OCI-LY1 (cell line): ENCODE measurements at regions not wholly inside any gene's neighbourhood (a gene's known extent, or its start where the extent isn't known, plus 50 kb on each side); places are given as distances from the start of the nearest gene placed in this dataset.

Experiments
- EZH2 ChIP-seq: fragments of 200-600 bp; sonication (generic), shearing (Covaris generic); IDR thresholded peaks from 2 replicates; pipeline ENCODE4 v1.8.0; 2017; ENCODE audit warnings: borderline replicate concordance, mixed run types, mild to moderate bottlenecking, antibody characterized with exemption, low read length, moderate library complexity, mixed read lengths
- TF ChIP-seq, protein P1 (sequence below): fragments of 200-600 bp; sonication (generic), shearing (Covaris generic); IDR thresholded peaks from 2 replicates; pipeline ENCODE4 v1.5.1; 2017; ENCODE audit warnings: mild to moderate bottlenecking, antibody characterized with exemption, low read length, moderate library complexity, mixed read lengths

DNA sequence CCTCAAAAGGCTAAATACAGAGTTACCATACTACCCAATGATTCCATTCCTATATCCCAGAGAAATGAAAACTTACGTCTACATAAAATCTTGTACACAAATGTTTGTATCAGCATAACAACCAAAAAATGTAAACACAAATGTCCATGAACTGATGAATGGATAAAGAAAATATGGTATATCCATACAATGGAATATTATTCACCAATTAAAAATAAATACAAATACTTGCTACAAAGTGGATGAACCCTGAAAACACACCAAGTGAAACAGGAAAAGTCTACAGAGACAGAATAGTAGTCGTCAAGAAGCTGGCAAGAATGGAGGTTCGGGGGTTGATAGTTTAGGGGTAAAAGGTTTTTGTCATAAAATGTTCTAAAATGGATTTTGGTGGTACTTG is 54.0 kb upstream of the ANKRD28 start:
- TF ChIP-seq, protein P1, sequence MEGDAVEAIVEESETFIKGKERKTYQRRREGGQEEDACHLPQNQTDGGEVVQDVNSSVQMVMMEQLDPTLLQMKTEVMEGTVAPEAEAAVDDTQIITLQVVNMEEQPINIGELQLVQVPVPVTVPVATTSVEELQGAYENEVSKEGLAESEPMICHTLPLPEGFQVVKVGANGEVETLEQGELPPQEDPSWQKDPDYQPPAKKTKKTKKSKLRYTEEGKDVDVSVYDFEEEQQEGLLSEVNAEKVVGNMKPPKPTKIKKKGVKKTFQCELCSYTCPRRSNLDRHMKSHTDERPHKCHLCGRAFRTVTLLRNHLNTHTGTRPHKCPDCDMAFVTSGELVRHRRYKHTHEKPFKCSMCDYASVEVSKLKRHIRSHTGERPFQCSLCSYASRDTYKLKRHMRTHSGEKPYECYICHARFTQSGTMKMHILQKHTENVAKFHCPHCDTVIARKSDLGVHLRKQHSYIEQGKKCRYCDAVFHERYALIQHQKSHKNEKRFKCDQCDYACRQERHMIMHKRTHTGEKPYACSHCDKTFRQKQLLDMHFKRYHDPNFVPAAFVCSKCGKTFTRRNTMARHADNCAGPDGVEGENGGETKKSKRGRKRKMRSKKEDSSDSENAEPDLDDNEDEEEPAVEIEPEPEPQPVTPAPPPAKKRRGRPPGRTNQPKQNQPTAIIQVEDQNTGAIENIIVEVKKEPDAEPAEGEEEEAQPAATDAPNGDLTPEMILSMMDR, result no peak
- no peak for TF ChIP-seq EZH2
